NCI-H510A treated with DMSO at 0.1 percent for 48 hours (cell line): ENCODE measurements at regions not wholly inside any gene's neighbourhood (a gene's known extent, or its start where the extent isn't known, plus 50 kb on each side); places are given as distances from the start of the nearest gene placed in this dataset.
"Not testable (repeated sequence)": the region's sequence is repeated elsewhere in the genome, so short reads cannot be mapped to it uniquely, and the experiment has no call there.

ENCODE experiments used
- DNase-seq: peaks from one replicate; lab custom pipeline; 2025; lab: John Stamatoyannopoulos, UW

- DNase-seq = no peak
These were observed 103.1 kb upstream of the PLEKHG1 start for GRCh38 chr6:150496629-150497028.

- DNase-seq = no peak
These were observed 99.8 kb upstream of the PLEKHG1 start for GRCh38 chr6:150499882-150500312.

- DNase-seq = not testable (repeated sequence)
These were observed 99.1 kb upstream of the PLEKHG1 start for GRCh38 chr6:150500568-150500967.

- DNase-seq = no peak
These were observed 96.6 kb upstream of the PLEKHG1 start for GRCh38 chr6:150503041-150503440.

GRCh38 chr6:150503586-150504339 is 95.9 kb upstream of the PLEKHG1 start:
- no peak for DNase-seq

GRCh38 chr6:150507361-150507760 is 92.3 kb upstream of the PLEKHG1 start:
- DNase-seq = not testable (repeated sequence)

- DNase-seq = no peak
These were observed 89.1 kb upstream of the PLEKHG1 start for GRCh38 chr6:150510576-150510975.

GRCh38 chr6:150511313-150511712 is 88.4 kb upstream of the PLEKHG1 start:
- DNase-seq = no peak

- DNase-seq = peak; percentile 70
These were observed 84.8 kb upstream of the PLEKHG1 start for GRCh38 chr6:150514806-150515380.

- no peak for DNase-seq
These were observed 83.5 kb upstream of the PLEKHG1 start for GRCh38 chr6:150516199-150516598.

- no peak for DNase-seq
These were observed 82.5 kb upstream of the PLEKHG1 start for GRCh38 chr6:150517175-150517574.

GRCh38 chr6:150521482-150521881 is 78.2 kb upstream of the PLEKHG1 start:
- no peak for DNase-seq

- DNase-seq = not testable (repeated sequence)
These were observed 76.5 kb upstream of the PLEKHG1 start for GRCh38 chr6:150523216-150523615.

GRCh38 chr6:150525300-150525699 is 74.4 kb upstream of the PLEKHG1 start:
- no peak for DNase-seq

- DNase-seq = no peak
These were observed 72.6 kb upstream of the PLEKHG1 start for GRCh38 chr6:150527100-150527499.

GRCh38 chr6:150528648-150529285 is 70.9 kb upstream of the PLEKHG1 start:
- peak; percentile 20 for DNase-seq

GRCh38 chr6:150529646-150530045 is 70.0 kb upstream of the PLEKHG1 start:
- DNase-seq = no peak

GRCh38 chr6:150531957-150532356 is 67.7 kb upstream of the PLEKHG1 start:
- DNase-seq = no peak

- DNase-seq = no peak
These were observed 65.1 kb upstream of the PLEKHG1 start for GRCh38 chr6:150534553-150534952.

GRCh38 chr6:150535151-150535804 is 64.4 kb upstream of the PLEKHG1 start:
- no peak for DNase-seq

- no peak for DNase-seq
These were observed 63.9 kb upstream of the PLEKHG1 start for GRCh38 chr6:150535818-150536220.

- DNase-seq = no peak
These were observed 62.9 kb upstream of the PLEKHG1 start for GRCh38 chr6:150536835-150537234.

- no peak for DNase-seq
These were observed 62.2 kb upstream of the PLEKHG1 start for GRCh38 chr6:150537491-150537890.
